ENCODE measurements at regions not wholly inside any gene's neighbourhood (a gene's known extent, or its start where the extent isn't known, plus 50 kb on each side); places are given as distances from the start of the nearest gene placed in this dataset.

GRCh38 chr2:138395565-138396306 lies 105.8 kb upstream of the SPOPL start:
- no peak overlapping the region for H3K27ac Mint-ChIP-seq (ENCODE audit: unreplicated experiment)
- no peak for TF ChIP-seq EZH2 (IDR thresholded peaks at IDR 0.05; ENCODE audit: insufficient read depth, low read length)
- TF ChIP-seq, protein P1, sequence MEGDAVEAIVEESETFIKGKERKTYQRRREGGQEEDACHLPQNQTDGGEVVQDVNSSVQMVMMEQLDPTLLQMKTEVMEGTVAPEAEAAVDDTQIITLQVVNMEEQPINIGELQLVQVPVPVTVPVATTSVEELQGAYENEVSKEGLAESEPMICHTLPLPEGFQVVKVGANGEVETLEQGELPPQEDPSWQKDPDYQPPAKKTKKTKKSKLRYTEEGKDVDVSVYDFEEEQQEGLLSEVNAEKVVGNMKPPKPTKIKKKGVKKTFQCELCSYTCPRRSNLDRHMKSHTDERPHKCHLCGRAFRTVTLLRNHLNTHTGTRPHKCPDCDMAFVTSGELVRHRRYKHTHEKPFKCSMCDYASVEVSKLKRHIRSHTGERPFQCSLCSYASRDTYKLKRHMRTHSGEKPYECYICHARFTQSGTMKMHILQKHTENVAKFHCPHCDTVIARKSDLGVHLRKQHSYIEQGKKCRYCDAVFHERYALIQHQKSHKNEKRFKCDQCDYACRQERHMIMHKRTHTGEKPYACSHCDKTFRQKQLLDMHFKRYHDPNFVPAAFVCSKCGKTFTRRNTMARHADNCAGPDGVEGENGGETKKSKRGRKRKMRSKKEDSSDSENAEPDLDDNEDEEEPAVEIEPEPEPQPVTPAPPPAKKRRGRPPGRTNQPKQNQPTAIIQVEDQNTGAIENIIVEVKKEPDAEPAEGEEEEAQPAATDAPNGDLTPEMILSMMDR (IDR thresholded peaks at IDR 0.05; ENCODE audit: insufficient read depth, low read depth, low read length), result no peak
- no peak for FAIRE-seq

GRCh38 chr2:138396843-138397242 lies 104.7 kb upstream of the SPOPL start:
- Histone ChIP-seq H3K4me3 (ENCODE audit: insufficient read depth, low read depth, low read length) (no peak overlapping the region), H3K4me1 (ENCODE audit: insufficient read depth, low read length) (peaks cover 4% of the 10 kb centered on the region), H4K20me1 (ENCODE audit: insufficient read depth, low read length) (no peaks in the 10 kb centered on the region), H3K36me3 (ENCODE audit: insufficient read depth, low read length) (no peaks in the 10 kb centered on the region), H3K9ac (ENCODE audit: low read length) (no peak overlapping the region), H3K27me3 (ENCODE audit: insufficient read depth, low read length) (no peaks in the 10 kb centered on the region), H3K79me2 (ENCODE audit: insufficient read depth, low read length) (no peaks in the 10 kb centered on the region), H3K9me3 (ENCODE audit: insufficient read depth, low read depth, low read length) (no peaks in the 10 kb centered on the region), H3K4me2 (ENCODE audit: low read length) (no peak overlapping the region), H3K27ac (ENCODE audit: low read depth, low read length) (no peak overlapping the region), H2AFZ (ENCODE audit: low read depth, low read length) (no peak overlapping the region)
- FAIRE-seq (no peak), DNase-seq (ENCODE audit: low read depth) (no peak)
- Mint-ChIP-seq H3K9me3 (ENCODE audit: unreplicated experiment) (no peaks in the 10 kb centered on the region), H3K27ac (ENCODE audit: unreplicated experiment) (no peak overlapping the region), H3K4me1 (ENCODE audit: low read depth, unreplicated experiment) (peaks cover 4% of the 10 kb centered on the region), H3K36me3 (ENCODE audit: low read depth, unreplicated experiment) (peaks cover 2% of the 10 kb centered on the region), H3K4me3 (ENCODE audit: unreplicated experiment) (no peak overlapping the region), H3K27me3 (ENCODE audit: low read depth, unreplicated experiment) (no peaks in the 10 kb centered on the region)
- no peak for TF ChIP-seq EZH2 (IDR thresholded peaks at IDR 0.05; ENCODE audit: insufficient read depth, low read length)
- TF ChIP-seq, protein P1 (IDR thresholded peaks at IDR 0.05; ENCODE audit: insufficient read depth, low read depth, low read length), result no peak

More at GRCh38 chr2:138395565-138396306, 105.8 kb upstream of the SPOPL start:
- Histone ChIP-seq H3K9me3 (ENCODE audit: insufficient read depth, low read depth, low read length) (no peaks in the 10 kb centered on the region), H3K36me3 (ENCODE audit: insufficient read depth, low read length) (no peaks in the 10 kb centered on the region), H3K4me1 (ENCODE audit: insufficient read depth, low read length) (peaks cover 4% of the 10 kb centered on the region), H3K4me2 (ENCODE audit: low read length) (no peak overlapping the region), H4K20me1 (ENCODE audit: insufficient read depth, low read length) (no peaks in the 10 kb centered on the region), H2AFZ (ENCODE audit: low read depth, low read length) (peak overlapping the region; percentile 2), H3K27me3 (ENCODE audit: insufficient read depth, low read length) (no peaks in the 10 kb centered on the region), H3K79me2 (ENCODE audit: insufficient read depth, low read length) (no peaks in the 10 kb centered on the region), H3K27ac (ENCODE audit: low read depth, low read length) (no peak overlapping the region), H3K9ac (ENCODE audit: low read length) (no peak overlapping the region), H3K4me3 (ENCODE audit: insufficient read depth, low read depth, low read length) (no peak overlapping the region)
- no peak overlapping the region for H3K4me3 Mint-ChIP-seq (ENCODE audit: unreplicated experiment)
- H3K36me3 Mint-ChIP-seq (ENCODE audit: low read depth, unreplicated experiment), result peaks cover 2% of the 10 kb centered on the region
- DNase-seq (ENCODE audit: low read depth), result peak; percentile 56
- H3K9me3 Mint-ChIP-seq (ENCODE audit: unreplicated experiment), result no peaks in the 10 kb centered on the region
- H3K4me1 Mint-ChIP-seq (ENCODE audit: low read depth, unreplicated experiment), result peaks cover 8% of the 10 kb centered on the region
- no peaks in the 10 kb centered on the region for H3K27me3 Mint-ChIP-seq (ENCODE audit: low read depth, unreplicated experiment)

DNA sequence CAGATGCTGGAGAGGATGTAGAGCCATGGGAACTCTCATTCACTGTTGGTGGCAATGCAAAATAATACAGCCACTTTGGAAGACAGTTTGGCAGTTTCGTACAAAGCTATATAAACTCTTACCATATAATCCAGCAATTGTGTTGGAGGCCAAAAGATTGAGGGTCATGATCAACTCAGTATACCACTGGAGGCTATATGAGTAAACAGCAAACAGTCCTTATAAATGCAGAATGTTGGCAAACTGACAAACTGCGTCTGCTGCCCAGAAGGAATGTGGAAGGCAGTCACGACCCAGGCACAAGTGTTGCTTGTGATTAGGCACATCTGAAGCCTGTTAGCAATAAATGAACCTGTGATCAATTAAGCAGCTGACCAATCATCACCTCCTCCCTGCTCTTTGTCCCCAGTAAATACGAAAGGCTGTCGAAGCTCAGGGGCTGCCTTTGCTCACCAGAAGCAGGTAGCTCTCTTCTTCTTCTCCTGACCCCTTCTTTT lies 98.1 kb upstream of the SPOPL start:
- no peak overlapping the region for H3K4me3 Mint-ChIP-seq (ENCODE audit: unreplicated experiment)

More for the DNA sequence above, 98.1 kb upstream of the SPOPL start:
- no peaks in the 10 kb centered on the region for H3K4me1 ChIP-seq (ENCODE audit: insufficient read depth, low read length)
- Mint-ChIP-seq H3K36me3 (ENCODE audit: low read depth, unreplicated experiment) (no peaks in the 10 kb centered on the region), H3K27me3 (ENCODE audit: low read depth, unreplicated experiment) (no peaks in the 10 kb centered on the region), H3K4me1 (ENCODE audit: low read depth, unreplicated experiment) (no peaks in the 10 kb centered on the region), H3K9me3 (ENCODE audit: unreplicated experiment) (no peaks in the 10 kb centered on the region), H3K27ac (ENCODE audit: unreplicated experiment) (no peak overlapping the region)
- H4K20me1 ChIP-seq (ENCODE audit: insufficient read depth, low read length), result no peaks in the 10 kb centered on the region
- H3K79me2 ChIP-seq (ENCODE audit: insufficient read depth, low read length), result no peaks in the 10 kb centered on the region
- no peak for FAIRE-seq
- DNase-seq (ENCODE audit: low read depth), result no peak
- H3K9ac ChIP-seq (ENCODE audit: low read length), result no peak overlapping the region
- H2AFZ ChIP-seq (ENCODE audit: low read depth, low read length), result no peak overlapping the region
- TF ChIP-seq, protein P1 (IDR thresholded peaks at IDR 0.05; ENCODE audit: insufficient read depth, low read depth, low read length), result no peak
- TF ChIP-seq EZH2 (IDR thresholded peaks at IDR 0.05; ENCODE audit: insufficient read depth, low read length), result no peak
- H3K9me3 ChIP-seq (ENCODE audit: insufficient read depth, low read depth, low read length), result no peaks in the 10 kb centered on the region
- H3K36me3 ChIP-seq (ENCODE audit: insufficient read depth, low read length), result no peaks in the 10 kb centered on the region
- no peaks in the 10 kb centered on the region for H3K27me3 ChIP-seq (ENCODE audit: insufficient read depth, low read length)
- H3K27ac ChIP-seq (ENCODE audit: low read depth, low read length), result no peak overlapping the region
- H3K4me3 ChIP-seq (ENCODE audit: insufficient read depth, low read depth, low read length), result no peak overlapping the region
- no peak overlapping the region for H3K4me2 ChIP-seq (ENCODE audit: low read length)
